ENCODE measurements at regions not wholly inside any gene's neighbourhood (a gene's known extent, or its start where the extent isn't known, plus 50 kb on each side); places are given as distances from the start of the nearest gene placed in this dataset.

DNA sequence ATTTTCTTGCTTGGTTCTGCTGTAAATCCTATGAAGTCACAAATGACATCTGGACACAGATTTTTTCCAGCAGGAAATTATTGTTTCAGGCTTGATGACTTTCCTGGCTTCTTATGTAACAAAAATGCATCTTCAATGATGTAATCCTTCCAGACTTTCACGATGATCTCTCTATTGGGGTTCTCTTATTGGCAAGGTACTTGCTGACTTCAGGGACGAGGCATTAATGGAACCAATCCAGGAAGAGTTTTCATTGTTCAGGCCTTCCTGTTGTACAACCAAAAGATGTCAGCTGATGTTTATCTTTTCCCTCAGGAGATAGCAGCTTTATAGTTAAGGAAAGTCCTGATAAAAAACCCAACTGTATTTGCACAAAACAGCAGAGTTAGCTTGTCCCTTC, 118.5 kb upstream of the MMS22L start:
- TF ChIP-seq, protein P1, sequence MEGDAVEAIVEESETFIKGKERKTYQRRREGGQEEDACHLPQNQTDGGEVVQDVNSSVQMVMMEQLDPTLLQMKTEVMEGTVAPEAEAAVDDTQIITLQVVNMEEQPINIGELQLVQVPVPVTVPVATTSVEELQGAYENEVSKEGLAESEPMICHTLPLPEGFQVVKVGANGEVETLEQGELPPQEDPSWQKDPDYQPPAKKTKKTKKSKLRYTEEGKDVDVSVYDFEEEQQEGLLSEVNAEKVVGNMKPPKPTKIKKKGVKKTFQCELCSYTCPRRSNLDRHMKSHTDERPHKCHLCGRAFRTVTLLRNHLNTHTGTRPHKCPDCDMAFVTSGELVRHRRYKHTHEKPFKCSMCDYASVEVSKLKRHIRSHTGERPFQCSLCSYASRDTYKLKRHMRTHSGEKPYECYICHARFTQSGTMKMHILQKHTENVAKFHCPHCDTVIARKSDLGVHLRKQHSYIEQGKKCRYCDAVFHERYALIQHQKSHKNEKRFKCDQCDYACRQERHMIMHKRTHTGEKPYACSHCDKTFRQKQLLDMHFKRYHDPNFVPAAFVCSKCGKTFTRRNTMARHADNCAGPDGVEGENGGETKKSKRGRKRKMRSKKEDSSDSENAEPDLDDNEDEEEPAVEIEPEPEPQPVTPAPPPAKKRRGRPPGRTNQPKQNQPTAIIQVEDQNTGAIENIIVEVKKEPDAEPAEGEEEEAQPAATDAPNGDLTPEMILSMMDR (IDR thresholded peaks at IDR 0.05) = no peak
- no peak for TF ChIP-seq POLR2A (IDR thresholded peaks at IDR 0.05)
